Upper lobe of right lung (tissue), 1 donor: ENCODE measurements at regions not wholly inside any gene's neighbourhood (a gene's known extent, or its start where the extent isn't known, plus 50 kb on each side); places are given as distances from the start of the nearest gene placed in this dataset.
"Not testable (repeated sequence)": the region's sequence is repeated elsewhere in the genome, so short reads cannot be mapped to it uniquely, and the experiment has no call there.

ENCODE experiments used
- ATAC-seq: fragments of 200-7000 bp; cut with Tn5 transposase; one replicate; pipeline ENCODE4 v1.9.1; 2020; ENCODE audit warnings: mild to moderate bottlenecking, moderate library complexity
- DNase-seq: peaks from one replicate; pipeline ENCODE4 v3.0.0-alpha.2; 2020
- H3K27ac ChIP-seq: fragments of 200-600 bp; one replicate; pipeline ENCODE4 v1.8.0; 2022
- H3K27me3 ChIP-seq: fragments of 200-600 bp; one replicate; pipeline ENCODE4 v1.8.0; 2022; ENCODE audit warnings: mild to moderate bottlenecking
- H3K36me3 ChIP-seq: fragments of 200-600 bp; one replicate; pipeline ENCODE4 v1.8.0; 2022
- H3K4me1 ChIP-seq: fragments of 200-600 bp; one replicate; pipeline ENCODE4 v1.8.0; 2022
- H3K4me3 ChIP-seq: fragments of 200-600 bp; one replicate; pipeline ENCODE4 v1.8.0; 2022; ENCODE audit warnings: mild to moderate bottlenecking
- H3K9me3 ChIP-seq: fragments of 200-600 bp; one replicate; pipeline ENCODE4 v1.8.0; 2022
- CTCF ChIP-seq: fragments of 200-600 bp; IDR thresholded peaks from one replicate; pipeline ENCODE4 v1.8.0; 2022; ENCODE audit warnings: antibody characterized with exemption
- intact Hi-C: fragments of 100-400 bp; cut with DNase I; formaldehyde crosslinking; loops from one replicate; pipeline ENCODE4 v1.11.0; 2022
- donor health status: DM: no; HTN: yes; CAD: no; lungs with severe emphysema.

DNA sequence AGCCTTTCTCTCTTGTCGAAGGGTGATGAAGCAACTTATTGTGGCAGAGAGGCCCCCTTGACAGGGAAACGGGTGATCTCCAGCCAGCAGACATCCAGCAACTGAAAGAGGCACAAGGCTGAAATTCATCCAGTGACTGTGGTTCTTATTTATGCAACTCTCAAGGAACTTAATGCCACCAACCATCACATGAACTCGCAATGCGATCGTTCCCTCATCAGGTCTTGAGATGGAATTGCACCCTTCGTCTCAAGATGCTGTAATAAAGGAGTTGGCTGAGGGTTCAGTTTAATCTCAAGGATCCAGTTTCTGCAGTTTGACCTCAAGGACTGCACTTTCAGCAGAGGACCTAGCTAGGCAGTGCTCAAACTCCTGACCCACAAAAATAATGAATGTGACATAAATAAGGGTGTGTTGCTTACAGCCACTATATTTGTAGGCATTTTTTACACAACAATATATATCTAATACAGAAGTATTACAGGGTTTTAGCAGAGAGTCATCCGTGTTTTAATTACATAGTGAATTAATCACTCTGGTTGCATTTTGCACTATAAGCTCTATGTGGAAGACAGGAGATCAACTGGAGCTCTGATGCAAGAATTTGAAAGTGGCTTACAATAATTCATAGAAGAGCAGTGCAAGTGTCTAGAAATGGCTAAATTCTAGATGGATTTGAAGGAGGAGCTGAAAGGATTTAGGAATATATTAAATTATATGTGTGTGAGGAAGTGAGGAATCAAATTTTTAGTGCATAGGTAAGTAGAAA is 957.8 kb upstream of the CTNND2 start:
- no peaks in the 10 kb centered on the region for H3K9me3 ChIP-seq
- intact Hi-C loops: no loop called here
- TF ChIP-seq CTCF: no peak
- H3K4me3 ChIP-seq: no peak overlapping the region
- H3K27me3 ChIP-seq: no peaks in the 10 kb centered on the region
- no peak for ATAC-seq
- H3K27ac ChIP-seq: no peak overlapping the region
- H3K36me3 ChIP-seq: no peaks in the 10 kb centered on the region
- no peak for DNase-seq
- no peaks in the 10 kb centered on the region for H3K4me1 ChIP-seq

GRCh38 chr5:12856105-12856504 is 951.9 kb upstream of the CTNND2 start:
- H3K9me3 ChIP-seq, H3K4me1 ChIP-seq, H3K4me3 ChIP-seq, intact Hi-C loops, H3K27ac ChIP-seq, H3K36me3 ChIP-seq, H3K27me3 ChIP-seq, DNase-seq, ATAC-seq: not testable (repeated sequence)

DNA sequence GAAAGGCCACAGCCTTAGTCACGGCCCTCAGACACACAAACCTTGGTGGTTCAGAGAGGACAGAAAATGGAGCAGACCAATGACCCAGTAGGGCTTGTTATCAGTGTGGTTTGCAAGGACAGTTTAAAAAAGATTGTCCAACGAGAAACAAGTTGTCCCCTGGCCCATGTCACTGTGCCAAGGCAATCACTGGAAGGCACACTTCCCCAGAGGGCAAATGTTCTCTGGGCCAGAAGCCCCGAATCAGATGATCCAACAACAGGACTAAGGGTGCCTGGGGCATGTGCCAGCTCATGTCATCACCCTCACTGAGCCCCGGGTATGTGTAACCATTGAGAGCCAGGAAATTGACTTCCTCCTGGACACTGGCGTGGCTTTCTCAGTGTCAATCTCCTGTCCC is 950.1 kb upstream of the CTNND2 start:
- no peaks in the 10 kb centered on the region for H3K9me3 ChIP-seq
- H3K27me3 ChIP-seq: no peaks in the 10 kb centered on the region
- DNase-seq (no peak), ATAC-seq (no peak)
- H3K36me3 ChIP-seq: no peaks in the 10 kb centered on the region
- H3K4me1 ChIP-seq: no peaks in the 10 kb centered on the region
- TF ChIP-seq CTCF: no peak
- intact Hi-C loops: no loop called here
- H3K4me3 ChIP-seq: no peak overlapping the region
- H3K27ac ChIP-seq: no peak overlapping the region

DNA sequence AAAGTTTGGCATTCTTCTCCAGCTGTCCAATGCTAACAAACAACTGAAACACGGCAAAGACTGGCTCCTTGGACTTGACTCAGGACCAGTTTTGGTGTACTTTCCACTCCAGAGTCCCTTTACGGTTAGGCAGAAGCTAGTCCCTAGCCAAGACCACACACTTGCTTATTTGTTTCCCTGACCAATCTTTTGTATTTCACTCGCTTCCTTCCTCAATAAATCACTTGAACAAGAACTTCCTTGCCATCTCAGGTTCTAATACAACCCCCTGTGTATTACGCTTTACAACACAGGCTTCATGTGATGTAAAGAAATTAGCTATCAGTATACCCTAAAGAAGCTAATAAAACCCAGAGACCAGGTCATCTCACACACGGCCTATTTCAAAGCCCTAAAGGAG is 947.5 kb upstream of the CTNND2 start:
- no peak for TF ChIP-seq CTCF
- intact Hi-C loops: no loop called here

DNA sequence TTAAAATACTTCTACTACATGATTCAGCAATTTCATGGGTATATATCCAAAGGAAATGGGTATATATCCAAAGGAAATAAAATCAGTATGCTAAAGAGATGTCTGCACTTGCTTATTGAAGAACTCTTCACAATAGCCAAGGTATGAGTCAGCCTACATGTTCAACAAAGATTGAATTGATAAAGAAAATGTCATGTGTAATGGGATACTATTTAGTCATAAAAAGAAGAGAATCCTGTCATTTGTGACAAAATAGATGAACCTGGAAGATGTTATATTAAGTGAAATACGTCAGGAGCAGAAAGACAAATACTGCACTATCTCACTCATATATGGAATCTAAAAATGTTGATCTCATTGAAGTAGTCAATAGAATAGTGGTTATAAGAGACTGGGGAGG is 944.5 kb upstream of the CTNND2 start:
- no peak for TF ChIP-seq CTCF
- ATAC-seq: no peak

More for the DNA sequence above, 947.5 kb upstream of the CTNND2 start:
- H3K4me1 ChIP-seq: no peaks in the 10 kb centered on the region
- no peaks in the 10 kb centered on the region for H3K36me3 ChIP-seq
- no peak overlapping the region for H3K4me3 ChIP-seq
- H3K9me3 ChIP-seq: no peaks in the 10 kb centered on the region
- ATAC-seq (no peak), DNase-seq (no peak)
- no peak overlapping the region for H3K27ac ChIP-seq
- no peaks in the 10 kb centered on the region for H3K27me3 ChIP-seq

DNA sequence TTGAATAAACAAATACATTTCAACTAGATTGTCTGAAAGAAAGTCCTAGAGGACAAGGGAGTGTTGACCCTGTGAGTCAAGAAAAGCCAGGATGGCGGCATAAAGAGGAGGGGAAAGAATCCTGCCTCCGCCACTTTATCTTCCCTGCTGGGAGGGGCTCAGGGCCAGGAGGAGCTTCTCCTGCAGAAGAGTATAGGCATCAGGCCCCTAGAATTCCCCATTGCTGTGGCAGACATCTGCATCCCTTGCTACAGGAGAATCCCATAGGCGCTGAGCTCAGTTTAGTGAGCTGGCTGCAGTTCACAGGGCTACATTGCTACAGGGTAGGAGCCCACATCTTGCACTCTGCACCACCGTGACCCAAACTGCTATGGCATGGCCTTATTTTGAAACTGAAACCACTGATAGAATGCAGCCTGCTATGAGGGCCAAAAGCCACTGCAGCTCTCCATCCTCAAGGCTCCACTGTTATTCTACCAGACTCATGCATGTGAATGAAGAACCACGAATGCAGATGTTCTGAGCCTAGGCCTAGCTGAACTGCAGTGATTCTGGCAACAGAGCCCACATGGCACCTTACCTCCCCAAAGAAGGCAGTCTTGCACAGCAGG is 941.4 kb upstream of the CTNND2 start:
- no peaks in the 10 kb centered on the region for H3K9me3 ChIP-seq
- H3K27me3 ChIP-seq: no peaks in the 10 kb centered on the region
- no peak for TF ChIP-seq CTCF
- intact Hi-C loops: no loop called here
- no peaks in the 10 kb centered on the region for H3K4me1 ChIP-seq
- no peak for DNase-seq
- H3K27ac ChIP-seq: no peak overlapping the region
- no peak overlapping the region for H3K4me3 ChIP-seq
- ATAC-seq: no peak
- no peaks in the 10 kb centered on the region for H3K36me3 ChIP-seq

More for the DNA sequence above, 944.5 kb upstream of the CTNND2 start:
- H3K27me3 ChIP-seq: no peaks in the 10 kb centered on the region
- no peak for DNase-seq
- H3K4me3 ChIP-seq: no peak overlapping the region
- no peaks in the 10 kb centered on the region for H3K4me1 ChIP-seq
- intact Hi-C loops: no loop called here
- no peak overlapping the region for H3K27ac ChIP-seq
- H3K9me3 ChIP-seq: no peaks in the 10 kb centered on the region
- H3K36me3 ChIP-seq: no peaks in the 10 kb centered on the region
